OCI-LY1 (cell line): ENCODE measurements at regions not wholly inside any gene's neighbourhood (a gene's known extent, or its start where the extent isn't known, plus 50 kb on each side); places are given as distances from the start of the nearest gene placed in this dataset.

Experiments
- H2AFZ ChIP-seq: fragments of 200-600 bp; sonication (generic), shearing (Covaris generic); 2 replicates; pipeline ENCODE4 v1.6.0; 2014; ENCODE audit warnings: antibody characterized with exemption, mild to moderate bottlenecking, low read length
- H3F3A ChIP-seq: fragments of 200-600 bp; sonication (generic), shearing (Covaris generic); 2 replicates; pipeline ENCODE4 v1.6.0; 2014; ENCODE audit warnings: mild to moderate bottlenecking, antibody characterized with exemption, low read length, moderate library complexity; ENCODE audit not compliant: insufficient read depth
- H3K27ac ChIP-seq: fragments of 200-600 bp; sonication (generic); 2 replicates; pipeline ENCODE4 v1.5.1; 2014; ENCODE audit warnings: low read length, mixed run types, mild to moderate bottlenecking, low read depth; ENCODE audit not compliant: poor library complexity, severe bottlenecking
- H3K27me3 ChIP-seq: fragments of 200-600 bp; sonication (generic); 2 replicates; pipeline ENCODE4 v1.6.0; 2014; ENCODE audit warnings: antibody characterized with exemption, mild to moderate bottlenecking, low read length, moderate library complexity; ENCODE audit not compliant: insufficient read depth
- H3K36me3 ChIP-seq: fragments of 200-600 bp; sonication (generic); 2 replicates; pipeline ENCODE4 v1.6.1; 2014; ENCODE audit warnings: mild to moderate bottlenecking, antibody characterized with exemption, low read length, moderate library complexity, mixed read lengths; ENCODE audit not compliant: insufficient read depth
- H3K4me1 ChIP-seq: fragments of 200-600 bp; sonication (generic); 2 replicates; pipeline ENCODE4 v1.5.1; 2014; ENCODE audit warnings: mild to moderate bottlenecking, low read length, moderate library complexity; ENCODE audit not compliant: insufficient read depth, severe bottlenecking
- H3K4me2 ChIP-seq: fragments of 200-600 bp; sonication (generic), shearing (Covaris generic); 2 replicates; pipeline ENCODE4 v1.6.1; 2014; ENCODE audit warnings: low read length
- H3K4me3 ChIP-seq: fragments of 200-600 bp; sonication (generic); 2 replicates; pipeline ENCODE4 v1.5.1; 2014; ENCODE audit warnings: low read length, low read depth, mild to moderate bottlenecking, mixed read lengths; ENCODE audit not compliant: poor library complexity, severe bottlenecking
- H3K79me2 ChIP-seq: fragments of 200-600 bp; shearing (Covaris generic); 2 replicates; pipeline ENCODE4 v1.6.1; 2016; ENCODE audit warnings: mixed run types, low read length, mixed read lengths; ENCODE audit not compliant: insufficient read depth
- H3K9ac ChIP-seq: fragments of 200-600 bp; sonication (generic), shearing (Covaris generic); 2 replicates; pipeline ENCODE4 v1.6.1; 2014; ENCODE audit warnings: mild to moderate bottlenecking, low read length, mixed read lengths
- H3K9me2 ChIP-seq: fragments of 200-600 bp; sonication (generic), shearing (Covaris generic); 2 replicates; pipeline ENCODE4 v1.6.1; 2014; ENCODE audit warnings: low read depth, mild to moderate bottlenecking, low read length, mixed read lengths
- H3K9me3 ChIP-seq: fragments of 200-600 bp; shearing (Covaris generic); 2 replicates; pipeline ENCODE4 v1.6.1; 2014; ENCODE audit warnings: low read length, mixed read lengths
- H4K20me1 ChIP-seq: fragments of 200-600 bp; sonication (generic), shearing (Covaris generic); 2 replicates; pipeline ENCODE4 v1.6.0; 2016; ENCODE audit warnings: mild to moderate bottlenecking, low read length; ENCODE audit not compliant: insufficient read depth
- EZH2 ChIP-seq: fragments of 200-600 bp; sonication (generic), shearing (Covaris generic); IDR thresholded peaks from 2 replicates; pipeline ENCODE4 v1.8.0; 2017; ENCODE audit warnings: borderline replicate concordance, mixed run types, mild to moderate bottlenecking, antibody characterized with exemption, low read length, moderate library complexity, mixed read lengths
- TF ChIP-seq, protein P1 (sequence below): fragments of 200-600 bp; sonication (generic), shearing (Covaris generic); IDR thresholded peaks from 2 replicates; pipeline ENCODE4 v1.5.1; 2017; ENCODE audit warnings: mild to moderate bottlenecking, antibody characterized with exemption, low read length, moderate library complexity, mixed read lengths

DNA sequence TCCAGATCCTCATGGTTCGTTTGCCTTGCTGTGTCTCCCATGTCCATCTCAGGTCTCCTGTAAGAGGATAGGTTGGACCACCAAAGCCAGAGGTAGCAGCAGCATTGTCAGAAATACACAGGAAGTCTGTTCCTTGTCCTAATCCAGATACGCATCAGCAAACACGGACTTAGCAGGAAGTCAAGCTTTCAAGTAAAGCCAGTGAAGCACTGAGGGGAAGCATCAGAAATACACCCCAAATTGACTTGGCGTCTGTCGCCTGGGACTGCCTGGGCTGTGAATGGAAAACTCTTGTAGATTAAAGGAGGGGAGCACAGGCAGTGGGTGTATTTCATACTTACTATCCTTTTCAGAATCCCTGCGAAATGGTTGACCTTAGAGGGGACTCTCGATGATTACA lies 171.3 kb downstream of the PSAT1 start:
- Histone ChIP-seq H3K36me3 (no peaks in the 10 kb centered on the region), H2AFZ (no peak overlapping the region), H3K27me3 (no peaks in the 10 kb centered on the region), H3K9me3 (no peaks in the 10 kb centered on the region), H3K79me2 (no peaks in the 10 kb centered on the region), H3K9me2 (no peaks in the 10 kb centered on the region), H4K20me1 (no peaks in the 10 kb centered on the region), H3F3A (no peaks in the 10 kb centered on the region), H3K27ac (no peak overlapping the region), H3K4me3 (no peak overlapping the region), H3K9ac (no peak overlapping the region), H3K4me2 (no peak overlapping the region), H3K4me1 (no peaks in the 10 kb centered on the region)
- no peak for TF ChIP-seq EZH2
- TF ChIP-seq, protein P1, sequence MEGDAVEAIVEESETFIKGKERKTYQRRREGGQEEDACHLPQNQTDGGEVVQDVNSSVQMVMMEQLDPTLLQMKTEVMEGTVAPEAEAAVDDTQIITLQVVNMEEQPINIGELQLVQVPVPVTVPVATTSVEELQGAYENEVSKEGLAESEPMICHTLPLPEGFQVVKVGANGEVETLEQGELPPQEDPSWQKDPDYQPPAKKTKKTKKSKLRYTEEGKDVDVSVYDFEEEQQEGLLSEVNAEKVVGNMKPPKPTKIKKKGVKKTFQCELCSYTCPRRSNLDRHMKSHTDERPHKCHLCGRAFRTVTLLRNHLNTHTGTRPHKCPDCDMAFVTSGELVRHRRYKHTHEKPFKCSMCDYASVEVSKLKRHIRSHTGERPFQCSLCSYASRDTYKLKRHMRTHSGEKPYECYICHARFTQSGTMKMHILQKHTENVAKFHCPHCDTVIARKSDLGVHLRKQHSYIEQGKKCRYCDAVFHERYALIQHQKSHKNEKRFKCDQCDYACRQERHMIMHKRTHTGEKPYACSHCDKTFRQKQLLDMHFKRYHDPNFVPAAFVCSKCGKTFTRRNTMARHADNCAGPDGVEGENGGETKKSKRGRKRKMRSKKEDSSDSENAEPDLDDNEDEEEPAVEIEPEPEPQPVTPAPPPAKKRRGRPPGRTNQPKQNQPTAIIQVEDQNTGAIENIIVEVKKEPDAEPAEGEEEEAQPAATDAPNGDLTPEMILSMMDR = no peak

DNA sequence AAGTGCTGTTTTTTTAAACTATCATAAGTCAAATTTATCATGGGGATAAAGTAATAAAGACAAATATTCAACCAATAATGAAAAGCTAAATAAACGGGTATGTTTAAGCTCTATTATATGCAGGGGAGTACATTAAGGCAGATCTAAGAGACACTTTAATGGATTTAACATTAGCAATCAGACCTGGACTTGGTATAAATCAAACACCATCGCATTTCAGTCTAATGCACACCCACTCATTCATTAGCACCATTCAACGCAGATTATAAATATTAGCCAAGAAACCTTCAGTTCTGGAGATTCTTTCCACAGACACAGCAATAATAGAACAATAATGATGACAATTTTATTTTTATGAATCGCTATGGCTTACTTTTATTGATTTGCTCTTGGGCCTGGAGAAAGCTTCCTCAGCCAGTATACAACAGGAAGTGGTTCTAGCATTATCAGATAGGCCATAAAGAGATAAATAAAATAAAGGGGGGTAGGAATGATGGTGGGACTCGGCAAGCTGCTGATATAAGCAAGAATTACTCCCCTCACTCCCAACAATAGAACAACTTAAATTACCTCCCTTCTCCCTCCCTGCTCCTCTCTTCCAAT lies 172.2 kb downstream of the PSAT1 start:
- Histone ChIP-seq H3K36me3 (no peaks in the 10 kb centered on the region), H3K9me3 (no peaks in the 10 kb centered on the region), H3K4me1 (no peaks in the 10 kb centered on the region), H4K20me1 (no peaks in the 10 kb centered on the region), H3K27me3 (no peaks in the 10 kb centered on the region), H3K4me3 (no peak overlapping the region), H3K27ac (no peak overlapping the region), H3K9me2 (no peaks in the 10 kb centered on the region), H3F3A (no peaks in the 10 kb centered on the region), H3K4me2 (no peak overlapping the region), H3K79me2 (no peaks in the 10 kb centered on the region), H3K9ac (no peak overlapping the region), H2AFZ (no peak overlapping the region)
- no peak for TF ChIP-seq EZH2
- TF ChIP-seq, protein P1 = no peak

DNA sequence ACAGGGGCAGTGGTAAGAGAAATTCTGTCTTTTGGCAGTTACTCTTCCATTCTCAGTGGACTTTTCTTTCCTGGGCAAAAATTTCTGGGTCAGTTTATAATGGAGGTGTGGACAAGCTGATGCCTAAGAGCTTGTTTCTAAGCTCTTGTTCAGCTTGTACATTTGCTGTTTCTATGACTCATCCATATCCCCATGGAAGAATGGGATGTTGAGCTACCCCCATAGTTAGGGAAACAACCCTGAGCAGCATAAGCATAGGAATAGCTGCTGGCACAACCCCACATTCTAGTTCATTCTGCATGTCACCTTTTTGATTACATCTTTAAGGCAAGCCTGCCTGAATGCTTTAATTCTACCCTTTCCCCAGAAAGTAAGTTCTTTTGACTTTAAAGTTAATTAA lies 173.3 kb downstream of the PSAT1 start:
- no peak for TF ChIP-seq EZH2
- TF ChIP-seq, protein P1 = no peak
- no peaks in the 10 kb centered on the region for H3K4me1 ChIP-seq
- H3K4me2 ChIP-seq = no peak overlapping the region
- H4K20me1 ChIP-seq = no peaks in the 10 kb centered on the region
- no peak overlapping the region for H3K9ac ChIP-seq
- H3K4me3 ChIP-seq = no peak overlapping the region
- H3K79me2 ChIP-seq = no peaks in the 10 kb centered on the region
- H3K27me3 ChIP-seq = no peaks in the 10 kb centered on the region
- H3K9me2 ChIP-seq = no peaks in the 10 kb centered on the region
- H3K9me3 ChIP-seq = no peaks in the 10 kb centered on the region
- H3F3A ChIP-seq = no peaks in the 10 kb centered on the region
- H3K27ac ChIP-seq = no peak overlapping the region
- no peaks in the 10 kb centered on the region for H3K36me3 ChIP-seq
- H2AFZ ChIP-seq = no peak overlapping the region
